GM12891 (cell line): ENCODE measurements at regions not wholly inside any gene's neighbourhood (a gene's known extent, or its start where the extent isn't known, plus 50 kb on each side); places are given as distances from the start of the nearest gene placed in this dataset.

Source experiments
- PAX5 ChIP-seq: IDR thresholded peaks from 2 replicates; pipeline ENCODE4 v1.6.1; 2011; ENCODE audit warnings: low read length, moderate library complexity, mild to moderate bottlenecking; ENCODE audit not compliant: insufficient read depth, severe bottlenecking
- POLR2A ChIP-seq: IDR thresholded peaks from 2 replicates; pipeline ENCODE4 v1.6.1; 2011; ENCODE audit warnings: low read depth, low read length, control low read depth
- POLR2AphosphoS5 ChIP-seq: IDR thresholded peaks from 2 replicates; pipeline ENCODE4 v1.6.1; 2011; ENCODE audit warnings: low read depth, low read length, control low read depth
- TAF1 ChIP-seq: IDR thresholded peaks from 2 replicates; pipeline ENCODE4 v1.6.1; 2011; ENCODE audit warnings: low read depth, low read length, control low read depth

- TF ChIP-seq POLR2AphosphoS5, result no peak
- TF ChIP-seq POLR2A, result no peak
- TF ChIP-seq TAF1, result no peak
- no peak for TF ChIP-seq PAX5
Observed at GRCh38 chr18:30406728-30407127, 635.8 kb downstream of the DSC3 start.
